ENCODE measurements at regions not wholly inside any gene's neighbourhood (a gene's known extent, or its start where the extent isn't known, plus 50 kb on each side); places are given as distances from the start of the nearest gene placed in this dataset.
"Not testable (repeated sequence)": the region's sequence is repeated elsewhere in the genome, so short reads cannot be mapped to it uniquely, and the experiment has no call there.

DNA sequence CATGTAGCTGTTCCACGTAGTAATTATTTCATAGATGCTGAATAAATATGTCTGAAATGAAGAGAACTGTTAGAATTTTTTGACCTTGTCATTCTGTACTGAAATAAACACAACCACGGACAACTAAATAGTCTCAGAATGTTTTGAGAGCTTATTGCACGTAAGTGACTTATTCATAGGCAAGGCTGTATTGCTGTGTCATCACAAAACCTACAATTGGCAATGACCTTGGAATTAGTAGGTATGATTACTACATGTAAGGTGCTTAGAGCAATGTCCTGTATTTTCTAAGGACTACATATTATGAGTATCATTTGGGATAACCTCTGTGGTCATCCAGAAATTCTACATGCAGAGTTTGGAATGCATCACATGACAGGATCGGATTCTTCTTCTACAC is 237.2 kb upstream of the PUDP start:
- no peak for DNase-seq (ENCODE audit: low spot score)

DNA sequence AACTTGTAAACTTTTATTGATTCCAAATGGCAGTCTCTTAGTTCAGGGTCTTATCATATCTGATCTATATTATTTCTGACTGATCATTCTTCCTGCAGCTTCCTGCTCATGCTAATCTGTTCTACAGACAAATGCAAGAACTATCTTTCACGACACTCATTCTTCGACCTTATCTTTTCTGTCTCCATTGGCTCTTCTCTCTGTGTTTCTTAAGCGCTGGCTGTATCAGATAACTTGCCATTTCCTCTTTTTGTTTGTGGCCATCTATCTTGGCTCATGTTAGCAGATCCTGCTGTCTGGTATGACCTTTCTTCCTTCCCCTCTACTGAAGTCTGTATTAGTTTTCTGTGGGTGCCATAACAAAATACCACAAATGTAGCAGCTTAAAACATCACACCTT is 230.5 kb upstream of the PUDP start:
- no peak for DNase-seq (ENCODE audit: low spot score)

- no peak for DNase-seq (ENCODE audit: low spot score)
Observed at GRCh38 chrX:7372825-7373525, 225.0 kb upstream of the PUDP start.

- no peak for DNase-seq (ENCODE audit: low spot score)
Observed at GRCh38 chrX:7362111-7362510, 214.2 kb upstream of the PUDP start.

DNA sequence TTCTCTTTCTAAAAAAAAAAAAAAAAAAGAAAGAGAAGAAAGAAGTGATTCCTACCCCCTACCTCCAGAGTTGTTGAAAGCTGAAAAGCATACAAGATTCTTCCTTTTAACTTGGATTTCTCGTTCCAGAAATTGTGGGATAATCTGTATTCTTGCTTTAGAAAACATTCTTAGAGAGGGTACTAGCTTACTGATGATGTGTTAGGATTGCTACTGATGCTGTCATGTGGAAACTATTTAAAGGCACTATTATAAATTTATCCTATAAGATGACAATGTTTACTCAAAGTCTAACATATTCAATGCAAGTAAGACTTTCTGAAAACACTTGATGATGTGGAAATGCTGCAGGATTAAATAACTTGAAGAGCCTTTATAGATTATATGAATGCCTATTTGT is 204.0 kb upstream of the PUDP start:
- DNase-seq (ENCODE audit: low spot score), result no peak

- DNase-seq (ENCODE audit: low spot score), result no peak
Observed at GRCh38 chrX:7347465-7347864, 199.5 kb upstream of the PUDP start.

DNA sequence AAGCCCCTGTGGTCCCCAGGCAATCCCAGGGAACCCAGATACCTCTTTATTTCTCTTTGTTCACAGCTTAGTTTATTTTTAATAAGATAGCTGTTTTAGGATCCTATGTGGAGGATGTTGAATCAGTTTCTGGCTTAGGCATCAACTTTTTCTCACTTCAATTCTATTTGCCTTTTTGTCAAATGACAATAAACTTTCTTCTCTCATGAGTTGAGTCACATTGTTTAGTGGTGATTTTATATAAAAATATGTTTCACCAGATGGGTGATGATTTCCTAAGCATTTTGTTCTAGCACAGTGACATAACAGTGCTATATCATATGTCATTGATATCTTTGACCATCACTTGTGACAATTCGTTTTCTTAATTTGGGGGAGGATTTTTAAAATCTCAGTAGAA is 198.1 kb upstream of the PUDP start:
- DNase-seq (ENCODE audit: low spot score), result no peak

GRCh38 chrX:7343181-7343580 is 195.2 kb upstream of the PUDP start:
- DNase-seq (ENCODE audit: low spot score), result no peak

DNA sequence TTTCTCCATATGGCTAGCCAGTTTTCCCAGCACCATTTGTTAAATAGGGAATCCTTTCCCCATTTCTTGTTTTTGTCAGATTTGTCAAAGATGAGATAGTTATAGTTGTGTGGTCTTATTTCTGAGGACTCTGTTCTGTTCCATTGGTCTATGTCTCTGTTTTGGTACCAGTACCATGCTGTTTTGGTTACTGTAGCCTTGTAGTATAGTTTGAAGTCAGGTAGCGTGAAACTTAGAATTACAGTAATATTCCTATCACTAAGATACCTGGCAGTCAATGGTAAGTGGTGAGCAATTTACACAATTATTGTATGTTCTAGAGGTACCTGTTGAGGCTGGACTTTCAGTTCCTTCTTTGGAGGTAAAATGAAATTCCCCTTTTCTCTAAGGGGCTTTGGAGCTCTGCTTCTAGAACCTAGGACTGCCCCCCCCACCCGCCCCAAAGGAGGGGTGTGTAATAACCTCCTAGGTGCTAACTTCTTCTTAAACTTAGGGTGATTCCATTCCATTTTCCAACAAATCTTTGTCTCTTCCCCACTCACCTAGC is 187.9 kb upstream of the PUDP start:
- DNase-seq (ENCODE audit: low spot score), result not testable (repeated sequence)

DNA sequence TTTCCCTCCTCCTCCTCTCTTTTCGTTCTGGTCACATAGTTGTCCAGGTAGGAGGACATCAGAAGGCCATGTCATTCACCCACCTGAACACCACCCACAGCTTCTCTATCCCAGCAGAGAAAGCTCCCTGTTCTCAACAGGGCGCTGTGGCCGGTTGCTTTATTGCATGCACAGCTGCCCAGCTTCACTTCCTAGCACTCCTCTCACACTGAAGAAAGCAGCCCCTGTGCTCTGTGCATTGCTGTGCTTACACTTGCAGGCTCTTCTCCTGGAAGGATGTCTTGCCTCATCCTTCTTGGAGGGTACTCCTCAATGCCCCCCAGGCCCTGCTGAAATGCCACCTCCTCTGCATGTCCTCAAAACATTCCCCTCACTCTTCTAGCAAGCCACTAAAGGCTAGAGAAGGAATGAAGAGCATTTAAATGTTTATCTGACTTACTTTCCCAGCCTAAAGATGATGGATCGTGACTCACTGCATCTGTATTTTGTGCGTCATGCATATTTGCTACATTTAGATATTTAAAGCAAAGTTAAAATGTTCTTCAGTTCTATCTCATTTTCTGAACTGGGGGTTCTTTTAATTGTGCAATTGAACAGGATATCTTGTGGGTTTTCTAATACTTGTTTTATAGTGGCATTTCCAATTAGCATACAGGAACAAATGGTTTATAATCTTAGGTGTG is 186.4 kb upstream of the PUDP start:
- no peak for DNase-seq (ENCODE audit: low spot score)

DNA sequence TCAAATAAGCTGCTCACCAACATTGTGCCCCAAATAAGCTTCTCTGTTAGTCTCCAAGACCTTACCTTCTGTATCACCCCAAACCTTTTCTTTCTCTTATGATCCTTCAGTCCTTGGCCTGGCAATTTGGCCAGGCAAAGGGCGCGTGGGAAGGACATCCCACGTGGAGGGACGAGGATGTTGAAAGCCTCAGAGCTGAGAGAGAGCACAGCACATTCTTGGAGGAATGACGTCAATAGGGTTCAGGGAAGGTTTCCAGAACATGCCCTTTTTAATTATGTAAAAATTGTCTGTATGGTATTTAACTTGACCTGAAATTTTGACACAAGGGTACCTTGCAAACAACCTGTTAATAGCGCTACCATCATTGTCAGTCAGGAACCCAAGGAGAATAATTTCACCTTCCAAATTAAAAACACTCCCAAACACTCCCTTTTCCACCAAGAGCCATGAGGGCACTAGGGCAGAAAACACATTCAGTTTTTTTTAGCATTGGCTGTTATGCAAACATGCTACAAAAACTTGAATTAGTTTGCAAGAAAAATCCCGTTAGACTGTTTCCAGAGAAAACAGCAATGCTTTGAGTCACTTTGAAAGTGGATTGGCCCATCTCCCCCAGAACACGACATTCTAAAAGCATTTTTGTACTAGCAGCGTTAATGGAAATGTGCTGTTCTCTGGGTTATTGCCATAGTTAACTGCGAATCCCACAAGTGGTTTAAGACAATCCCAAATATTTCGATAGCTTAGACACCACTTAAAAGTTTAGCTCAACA is 183.2 kb upstream of the PUDP start:
- DNase-seq (ENCODE audit: low spot score), result no peak

- no peak for DNase-seq (ENCODE audit: low spot score)
Observed at GRCh38 chrX:7330556-7330955, 182.6 kb upstream of the PUDP start.

- DNase-seq (ENCODE audit: low spot score), result peak; percentile 0
Observed at GRCh38 chrX:7318661-7319060, 170.7 kb upstream of the PUDP start.

GRCh38 chrX:7318241-7318640 is 170.3 kb upstream of the PUDP start:
- DNase-seq (ENCODE audit: low spot score), result no peak

GRCh38 chrX:7316887-7317286 is 168.9 kb upstream of the PUDP start:
- no peak for DNase-seq (ENCODE audit: low spot score)

DNA sequence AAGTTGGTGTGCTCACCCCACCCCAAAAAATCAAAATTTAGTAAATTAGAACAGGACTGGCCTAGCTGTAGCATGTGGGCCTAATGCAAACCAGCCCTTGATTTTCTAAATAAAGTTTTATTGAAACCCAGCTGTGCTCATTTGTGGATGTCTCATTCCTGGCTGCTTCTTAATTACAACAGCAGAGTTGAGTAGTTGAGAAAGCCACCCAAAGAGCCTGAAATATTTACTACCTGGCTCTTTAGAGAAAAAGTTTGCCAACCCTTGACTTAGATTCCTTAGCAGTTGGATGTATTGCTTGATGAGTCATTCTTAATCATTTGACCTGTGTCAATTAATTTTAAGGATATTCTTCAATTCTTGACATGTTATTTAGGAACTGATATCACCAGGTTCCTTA is 168.3 kb upstream of the PUDP start:
- DNase-seq (ENCODE audit: low spot score), result no peak

- no peak for DNase-seq (ENCODE audit: low spot score)
Observed at GRCh38 chrX:7314425-7314824, 166.5 kb upstream of the PUDP start.

- DNase-seq (ENCODE audit: low spot score), result no peak
Observed at GRCh38 chrX:7307720-7308119, 159.8 kb upstream of the PUDP start.

GRCh38 chrX:7294483-7294882 is 146.5 kb upstream of the PUDP start:
- DNase-seq (ENCODE audit: low spot score), result no peak

GRCh38 chrX:7286168-7286837 is 138.3 kb upstream of the PUDP start:
- no peak for DNase-seq (ENCODE audit: low spot score)

DNA sequence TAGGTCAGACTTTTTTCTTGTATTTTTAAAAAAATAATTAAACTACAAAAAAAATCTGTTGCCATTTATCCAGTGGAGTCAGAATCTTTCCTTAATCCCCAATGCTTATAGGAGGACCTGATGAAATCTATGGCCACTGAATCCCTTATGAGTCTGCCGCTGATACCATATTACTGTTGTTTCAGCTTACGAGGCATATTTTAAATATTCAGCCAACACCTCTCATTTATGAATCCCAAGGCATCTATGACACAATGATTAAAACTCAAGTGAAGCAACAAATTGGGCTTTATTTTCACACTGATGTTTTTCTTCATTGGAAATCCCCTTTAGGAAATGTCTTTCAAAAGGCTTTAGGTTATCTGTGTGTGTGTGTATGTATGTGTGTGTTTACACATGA is 137.8 kb upstream of the PUDP start:
- no peak for DNase-seq (ENCODE audit: low spot score)

GRCh38 chrX:7283741-7284140 is 135.8 kb upstream of the PUDP start:
- no peak for DNase-seq (ENCODE audit: low spot score)

Data from HuH-7 (cell line).